ENCODE measurements at regions not wholly inside any gene's neighbourhood (a gene's known extent, or its start where the extent isn't known, plus 50 kb on each side); places are given as distances from the start of the nearest gene placed in this dataset.

DNA sequence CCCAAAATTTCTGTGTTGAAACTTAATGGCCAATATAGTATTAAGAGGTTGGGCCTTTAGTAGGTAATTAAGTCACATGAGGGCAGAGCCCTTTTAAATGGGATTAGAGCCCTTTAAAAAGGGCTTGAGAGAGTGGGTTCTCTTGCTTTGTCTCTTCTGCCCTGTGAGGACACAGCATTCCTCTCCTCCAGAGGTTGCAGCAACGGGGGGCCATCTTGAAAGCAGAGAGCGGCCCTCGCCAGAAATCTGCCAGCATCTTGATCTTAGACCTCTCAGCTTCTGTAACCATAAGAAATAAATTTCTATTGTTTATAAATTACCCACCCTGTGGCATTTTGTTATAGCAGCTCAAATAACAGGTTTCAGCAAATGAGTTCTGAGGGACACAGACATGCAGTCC, 305.0 kb upstream of the LRP1B start:
- Histone ChIP-seq H3K9ac (no peak overlapping the region), H3K27ac (ENCODE audit: low read depth in 2 of 2, low read length in 1 of 2) (no peak overlapping the region), H3K9me3 (no peaks in the 10 kb centered on the region), H4K20me1 (ENCODE audit: insufficient read depth) (no peaks in the 10 kb centered on the region), H3F3A (replicated peaks; ENCODE audit: insufficient read depth) (no peaks in the 10 kb centered on the region), H3K4me3 (ENCODE audit: low read depth in 2 of 2, low read length in 1 of 2) (no peak overlapping the region), H3K27me3 (ENCODE audit: insufficient read depth) (no peaks in the 10 kb centered on the region), H3K4me2 (no peak overlapping the region), H3K9me2 (no peaks in the 10 kb centered on the region), H3K4me1 (ENCODE audit: control insufficient read depth in 1 of 2, insufficient read depth in 2 of 2, low read depth in 1 of 2, low read length in 1 of 2) (no peaks in the 10 kb centered on the region; a peak in 1 of 4 replicates), H3K36me3 (replicated peaks in 1 of 2; ENCODE audit: control insufficient read depth in 1 of 2, insufficient read depth in 2 of 2, low read length in 1 of 2) (no peaks in the 10 kb centered on the region), H3K79me2 (ENCODE audit: insufficient read depth) (no peaks in the 10 kb centered on the region), H2AFZ (ENCODE audit: low read depth) (no peak overlapping the region)
- ChIA-PET POLR2A (no interaction called here), CTCF (no interaction called here)
- WGBS (ENCODE audit: low lambda C conversion rate): 71% methylated on average over 3 of the region's 3 CpGs
- no peak for DNase-seq
- TF ChIP-seq RAD21 (IDR thresholded peaks at IDR 0.05; ENCODE audit: low read length) (no peak), SMC3 (IDR thresholded peaks at IDR 0.05; ENCODE audit: low read depth, low read length) (no peak), CHD2 (IDR thresholded peaks at IDR 0.05; ENCODE audit: low read length, partially characterized antibody) (no peak), TEAD4 (IDR thresholded peaks at IDR 0.05; ENCODE audit: borderline replicate concordance, insufficient read depth) (no peak), TAF1 (IDR thresholded peaks at IDR 0.05; ENCODE audit: borderline replicate concordance, low read depth, low read length) (no peak), FOSL2 (IDR thresholded peaks at IDR 0.05; ENCODE audit: borderline replicate concordance, low read depth) (no peak), EZH2phosphoT487 (IDR thresholded peaks at IDR 0.05; ENCODE audit: borderline replicate concordance, low read depth) (no peak), NRF1 (IDR thresholded peaks at IDR 0.05; ENCODE audit: low read depth, low read length) (no peak), YY1 (IDR thresholded peaks at IDR 0.05; ENCODE audit: low read depth) (no peak), USF1 (IDR thresholded peaks at IDR 0.05; ENCODE audit: borderline replicate concordance, low read depth) (no peak)
- TF ChIP-seq, protein P1, sequence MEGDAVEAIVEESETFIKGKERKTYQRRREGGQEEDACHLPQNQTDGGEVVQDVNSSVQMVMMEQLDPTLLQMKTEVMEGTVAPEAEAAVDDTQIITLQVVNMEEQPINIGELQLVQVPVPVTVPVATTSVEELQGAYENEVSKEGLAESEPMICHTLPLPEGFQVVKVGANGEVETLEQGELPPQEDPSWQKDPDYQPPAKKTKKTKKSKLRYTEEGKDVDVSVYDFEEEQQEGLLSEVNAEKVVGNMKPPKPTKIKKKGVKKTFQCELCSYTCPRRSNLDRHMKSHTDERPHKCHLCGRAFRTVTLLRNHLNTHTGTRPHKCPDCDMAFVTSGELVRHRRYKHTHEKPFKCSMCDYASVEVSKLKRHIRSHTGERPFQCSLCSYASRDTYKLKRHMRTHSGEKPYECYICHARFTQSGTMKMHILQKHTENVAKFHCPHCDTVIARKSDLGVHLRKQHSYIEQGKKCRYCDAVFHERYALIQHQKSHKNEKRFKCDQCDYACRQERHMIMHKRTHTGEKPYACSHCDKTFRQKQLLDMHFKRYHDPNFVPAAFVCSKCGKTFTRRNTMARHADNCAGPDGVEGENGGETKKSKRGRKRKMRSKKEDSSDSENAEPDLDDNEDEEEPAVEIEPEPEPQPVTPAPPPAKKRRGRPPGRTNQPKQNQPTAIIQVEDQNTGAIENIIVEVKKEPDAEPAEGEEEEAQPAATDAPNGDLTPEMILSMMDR (IDR thresholded peaks at IDR 0.05): no peak
- TF ChIP-seq, protein P2, sequence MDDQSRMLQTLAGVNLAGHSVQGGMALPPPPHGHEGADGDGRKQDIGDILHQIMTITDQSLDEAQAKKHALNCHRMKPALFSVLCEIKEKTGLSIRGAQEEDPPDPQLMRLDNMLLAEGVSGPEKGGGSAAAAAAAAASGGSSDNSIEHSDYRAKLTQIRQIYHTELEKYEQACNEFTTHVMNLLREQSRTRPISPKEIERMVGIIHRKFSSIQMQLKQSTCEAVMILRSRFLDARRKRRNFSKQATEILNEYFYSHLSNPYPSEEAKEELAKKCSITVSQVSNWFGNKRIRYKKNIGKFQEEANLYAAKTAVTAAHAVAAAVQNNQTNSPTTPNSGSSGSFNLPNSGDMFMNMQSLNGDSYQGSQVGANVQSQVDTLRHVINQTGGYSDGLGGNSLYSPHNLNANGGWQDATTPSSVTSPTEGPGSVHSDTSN (IDR thresholded peaks at IDR 0.05): no peak

- Histone ChIP-seq H4K20me1 (ENCODE audit: insufficient read depth) (no peaks in the 10 kb centered on the region), H2AFZ (ENCODE audit: low read depth) (peak overlapping the region; percentile 80; the same call in 1 of the 2 replicates), H3K27me3 (ENCODE audit: insufficient read depth) (no peaks in the 10 kb centered on the region), H3K36me3 (replicated peaks in 1 of 2; ENCODE audit: control insufficient read depth in 1 of 2, insufficient read depth in 2 of 2, low read length in 1 of 2) (no peaks in the 10 kb centered on the region), H3K9me3 (no peaks in the 10 kb centered on the region), H3K4me3 (ENCODE audit: low read depth in 2 of 2, low read length in 1 of 2) (peak overlapping the region; percentile 40 to 45; a peak in 3 of 4 replicates), H3K27ac (ENCODE audit: low read depth in 2 of 2, low read length in 1 of 2) (peak overlapping the region in 1 of 2 experiments; percentile 88; a peak in 2 of 4 replicates), H3K4me2 (peak overlapping the region; percentile 58), H3K79me2 (ENCODE audit: insufficient read depth) (no peaks in the 10 kb centered on the region), H3F3A (replicated peaks; ENCODE audit: insufficient read depth) (no peaks in the 10 kb centered on the region), H3K9me2 (no peaks in the 10 kb centered on the region), H3K4me1 (ENCODE audit: control insufficient read depth in 1 of 2, insufficient read depth in 2 of 2, low read depth in 1 of 2, low read length in 1 of 2) (peaks cover 0 to 6% of the 10 kb centered on the region in 2 experiments; a peak in 2 of 4 replicates), H3K9ac (0 out of 2 replicates have a peak overlapping the region, but pooled peaks have one; percentile 6)
- DNase-seq: peak; percentile 49
- ChIA-PET CTCF (interaction anchor here (0.9 to 1.4 kb wide), 4 partner anchors 8 to 156 kb away, joined by 3 to 4 read pairs (median 3); no protein-coding TSS in a partner anchor), POLR2A (interaction anchor here (0.6 kb wide), 1 partner anchor 16 kb away, joined by 3 read pairs; no protein-coding TSS in a partner anchor)
- 20% methylated on average over 5 of the region's 5 CpGs for WGBS (ENCODE audit: low lambda C conversion rate)
- TF ChIP-seq SIN3A (IDR thresholded peaks at IDR 0.05; ENCODE audit: borderline replicate concordance, low read depth, low read length): no peak
- TF ChIP-seq FOSL2 (IDR thresholded peaks at IDR 0.05; ENCODE audit: borderline replicate concordance, low read depth): no peak
- no peak for TF ChIP-seq NFIC (IDR thresholded peaks at IDR 0.05; ENCODE audit: borderline replicate concordance)
- no peak for TF ChIP-seq FOXM1 (IDR thresholded peaks at IDR 0.05; ENCODE audit: low read depth)
- no peak for TF ChIP-seq FOXJ3 (CRISPR knock-in tag; IDR thresholded peaks at IDR 0.05)
- TF ChIP-seq NRF1 (IDR thresholded peaks at IDR 0.05; ENCODE audit: low read depth, low read length): no peak
- no peak for TF ChIP-seq ELF1 (IDR thresholded peaks at IDR 0.05)
- TF ChIP-seq, protein P2 (IDR thresholded peaks at IDR 0.05): no peak
- no peak for TF ChIP-seq MAX (IDR thresholded peaks at IDR 0.05; ENCODE audit: low read depth)
- TF ChIP-seq RAD21 (IDR thresholded peaks at IDR 0.05; ENCODE audit: low read length): peak; percentile 4; the same call in 1 of the 2 replicates
- TF ChIP-seq SMC3 (IDR thresholded peaks at IDR 0.05; ENCODE audit: low read depth, low read length): no peak
- no peak for TF ChIP-seq MEF2A (IDR thresholded peaks at IDR 0.05; ENCODE audit: borderline replicate concordance, low read depth)
- no peak for TF ChIP-seq RCOR1 (IDR thresholded peaks at IDR 0.05; ENCODE audit: low read length)
- TF ChIP-seq, protein P1 (IDR thresholded peaks at IDR 0.05): no peak
Measured at GRCh38 chr2:142426064-142426463, 295.2 kb upstream of the LRP1B start.
